ENCODE measurements at regions not wholly inside any gene's neighbourhood (a gene's known extent, or its start where the extent isn't known, plus 50 kb on each side); places are given as distances from the start of the nearest gene placed in this dataset.

DNA sequence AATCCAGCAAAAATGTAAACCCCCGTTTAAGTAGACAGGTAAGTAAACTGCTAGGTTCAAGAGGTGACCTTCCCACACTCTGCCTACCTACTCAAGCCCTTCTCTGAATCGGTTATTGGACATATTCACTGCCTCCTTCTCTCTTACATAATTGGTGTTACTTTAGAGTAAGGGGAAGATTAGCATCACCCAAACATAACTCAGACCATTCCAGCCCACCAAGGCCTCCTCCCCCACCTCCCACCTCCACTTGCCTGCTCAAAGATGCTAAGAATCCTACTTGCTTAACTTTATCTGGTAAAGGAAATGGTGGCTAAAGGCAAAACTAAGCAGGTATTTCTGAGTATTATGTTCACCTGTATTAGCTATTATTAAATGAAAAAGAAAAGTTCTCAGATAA, 55.0 kb upstream of the DTNA start:
- Mint-ChIP-seq H3K36me3 (ENCODE audit: low read depth) (no peaks in the 10 kb centered on the region), H3K9me3 (no peaks in the 10 kb centered on the region)
- no peak for DNase-seq (ENCODE audit: low spot score)

DNA sequence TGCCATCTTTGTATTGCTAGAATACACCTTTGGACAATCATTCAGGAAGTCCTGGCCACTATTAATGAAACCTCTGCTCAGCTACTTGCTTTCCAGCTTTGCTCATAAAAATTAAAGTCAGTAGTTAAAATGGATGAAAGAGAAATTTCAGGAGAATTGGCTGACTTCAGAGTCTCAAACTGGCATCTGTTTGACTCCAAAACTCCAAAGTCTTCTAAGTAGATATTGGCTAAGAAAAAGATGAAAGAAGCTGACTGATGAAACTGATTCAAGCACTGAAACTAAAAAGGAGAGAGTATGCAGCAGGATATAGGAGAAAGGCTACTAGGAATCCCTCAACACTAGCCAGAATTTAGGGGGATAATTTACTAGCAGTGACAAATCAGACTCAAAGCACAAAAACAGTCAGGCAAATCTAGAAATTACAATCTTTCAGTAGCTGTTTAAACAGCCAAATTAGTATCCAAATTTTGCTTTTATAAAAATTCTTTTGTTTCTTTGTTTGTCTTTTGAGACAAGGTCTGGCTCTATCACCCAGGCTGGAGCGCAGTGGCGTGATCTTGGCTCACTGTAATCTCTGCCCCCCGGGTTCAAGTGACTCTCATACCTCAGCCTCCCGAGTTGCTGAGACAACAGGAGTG, 52.1 kb upstream of the DTNA start:
- Mint-ChIP-seq H3K4me3 (no peak overlapping the region), H3K4me1 (ENCODE audit: low read depth) (no peaks in the 10 kb centered on the region), H3K36me3 (ENCODE audit: low read depth) (no peaks in the 10 kb centered on the region), H3K9me3 (no peaks in the 10 kb centered on the region), H3K27ac (no peak overlapping the region), H3K27me3 (ENCODE audit: insufficient read depth) (no peaks in the 10 kb centered on the region)
- no peak for DNase-seq (ENCODE audit: low spot score)
- intact Hi-C loops (cut with micrococcal nuclease), result no loop called here

More for the DNA sequence above, 55.0 kb upstream of the DTNA start:
- no peak overlapping the region for H3K4me3 Mint-ChIP-seq
- H3K4me1 Mint-ChIP-seq (ENCODE audit: low read depth), result no peaks in the 10 kb centered on the region
- H3K27me3 Mint-ChIP-seq (ENCODE audit: insufficient read depth), result peaks cover 6% of the 10 kb centered on the region
- no peak overlapping the region for H3K27ac Mint-ChIP-seq
- intact Hi-C loops (cut with micrococcal nuclease), result no loop called here

DNA sequence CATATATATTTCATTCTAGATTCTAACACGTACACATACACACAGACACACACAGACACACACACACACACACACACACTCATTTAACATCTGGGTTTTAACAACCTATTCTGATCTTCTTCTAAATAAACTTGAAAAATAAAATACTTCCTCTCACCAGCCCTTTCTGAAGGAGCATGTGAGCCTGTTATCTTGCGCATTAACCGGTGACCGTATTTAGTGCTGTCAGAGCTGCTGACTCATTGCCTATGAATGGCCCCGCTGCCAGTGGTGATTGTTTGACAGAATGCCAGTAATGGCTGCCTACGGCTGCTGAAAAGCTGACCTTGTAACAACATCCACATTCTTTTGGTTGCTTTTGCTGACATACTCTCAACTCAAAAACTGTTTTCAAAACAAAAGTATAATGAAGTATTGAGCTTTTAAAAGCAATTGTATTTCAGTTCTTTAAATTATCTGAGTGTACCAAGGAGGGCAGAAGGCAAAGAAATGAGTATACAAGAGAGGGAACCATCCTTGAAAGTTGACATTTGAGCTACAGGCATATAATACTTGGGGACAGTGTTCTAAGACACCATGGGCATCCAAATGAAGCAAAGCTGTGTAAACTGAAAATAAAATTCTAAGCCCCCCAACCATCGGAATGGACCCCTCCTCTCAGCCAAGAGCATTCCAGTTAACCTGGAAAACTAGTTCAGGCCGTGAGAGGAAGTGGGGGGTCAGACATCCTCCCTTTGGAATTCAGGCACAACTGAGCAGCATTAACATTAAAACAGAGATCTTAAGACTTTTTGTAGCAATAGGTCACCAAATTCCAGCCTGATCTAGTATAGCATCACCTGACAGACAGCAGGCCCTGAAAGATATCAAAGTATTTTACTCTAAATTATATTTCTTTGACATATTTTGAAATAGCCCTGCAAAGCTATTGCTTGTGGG, 50.2 kb upstream of the DTNA start:
- no peaks in the 10 kb centered on the region for H3K36me3 Mint-ChIP-seq (ENCODE audit: low read depth)
- no peaks in the 10 kb centered on the region for H3K9me3 Mint-ChIP-seq
- H3K4me3 Mint-ChIP-seq, result no peak overlapping the region
- H3K27me3 Mint-ChIP-seq (ENCODE audit: insufficient read depth), result no peaks in the 10 kb centered on the region
- H3K27ac Mint-ChIP-seq, result no peak overlapping the region
- DNase-seq (ENCODE audit: low spot score), result no peak
- H3K4me1 Mint-ChIP-seq (ENCODE audit: low read depth), result no peaks in the 10 kb centered on the region
- intact Hi-C loops (cut with micrococcal nuclease), result no loop called here
